GM21619 (cell line): ENCODE measurements at regions not wholly inside any gene's neighbourhood (a gene's known extent, or its start where the extent isn't known, plus 50 kb on each side); places are given as distances from the start of the nearest gene placed in this dataset.

Source experiments
- ATAC-seq: cut with Tn5 transposase; IDR thresholded peaks from one replicate; pipeline ENCODE4 v1.9.1; 2021; ENCODE audit not compliant: unreplicated experiment

DNA sequence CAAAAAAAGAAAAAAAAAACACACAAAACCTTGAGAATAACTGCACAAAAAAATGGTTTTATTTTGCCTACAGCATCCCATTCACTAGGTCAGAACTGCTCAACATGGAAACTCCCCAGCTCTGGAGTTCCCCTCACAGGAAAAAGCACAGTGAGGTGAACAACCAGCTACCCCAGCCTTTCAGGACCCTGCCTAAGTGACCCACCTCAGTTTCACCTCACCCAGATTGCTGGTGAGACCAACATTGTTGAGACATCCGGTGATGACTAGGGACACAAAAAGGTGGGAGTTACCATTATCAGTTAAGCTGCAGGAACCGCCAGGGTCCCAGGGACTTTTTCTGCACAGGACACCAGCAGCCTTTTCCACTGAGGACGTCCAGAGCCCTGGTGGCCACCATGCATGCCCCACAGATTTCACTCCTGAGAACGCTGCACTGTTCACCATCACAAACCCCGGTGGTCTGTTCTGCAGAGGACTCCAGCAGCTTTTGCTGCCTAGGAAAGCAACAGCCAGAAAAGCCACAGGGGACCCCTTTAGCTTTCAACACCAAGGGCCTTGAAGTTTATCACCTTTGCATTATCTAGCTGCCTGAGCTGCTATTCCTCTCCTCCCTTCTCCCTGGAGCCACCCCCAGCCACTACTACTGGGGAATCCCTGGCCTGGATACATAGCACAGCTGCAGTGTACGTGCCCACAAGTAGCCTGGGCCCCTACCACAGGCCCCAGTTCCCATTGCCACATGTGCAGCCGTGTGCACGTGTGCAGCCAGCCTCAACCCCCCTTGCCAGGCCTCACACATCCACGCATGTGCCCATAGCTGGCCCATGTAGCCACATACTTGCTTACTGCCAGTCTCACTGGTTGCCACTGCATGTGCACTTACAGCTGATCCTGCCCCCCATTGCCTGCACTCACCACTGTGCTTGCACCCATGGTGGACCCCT, 62.5 kb upstream of the FAR2 start:
- no peak for ATAC-seq

DNA sequence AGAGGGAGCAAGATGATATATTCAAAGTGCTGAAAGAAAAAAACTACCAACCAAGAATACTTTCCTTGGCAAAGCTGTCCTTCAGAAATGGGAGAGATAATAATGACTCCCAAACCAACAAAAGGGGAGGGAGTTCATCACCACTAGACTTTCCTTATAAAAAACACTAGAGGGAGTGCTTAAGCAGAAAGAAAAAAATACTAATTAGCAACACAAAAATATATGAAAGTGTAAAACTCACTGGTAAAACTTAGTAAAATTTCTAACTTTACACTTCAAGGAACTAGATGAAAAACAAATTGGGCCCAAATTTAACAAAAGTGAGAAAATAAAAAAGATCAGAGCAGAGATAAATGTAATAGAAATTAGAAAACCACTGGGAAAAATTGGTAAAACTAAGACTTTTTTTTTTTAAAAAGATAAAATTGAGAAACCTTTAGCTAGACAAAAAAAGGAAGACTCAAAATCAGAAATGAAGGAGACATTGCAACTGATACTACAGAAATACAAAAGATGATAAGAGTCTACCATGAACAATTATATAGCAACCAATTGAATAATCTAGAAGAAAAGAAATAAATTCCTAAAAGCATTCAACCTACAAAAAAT, 60.4 kb upstream of the FAR2 start:
- no peak for ATAC-seq
